Type B pancreatic cell (in vitro differentiated cells): ENCODE measurements at regions not wholly inside any gene's neighbourhood (a gene's known extent, or its start where the extent isn't known, plus 50 kb on each side); places are given as distances from the start of the nearest gene placed in this dataset.

Experiments used
- DNase-seq: peaks from one replicate; pipeline ENCODE4 v3.0.0; 2021; ENCODE audit warnings: mixed read lengths; ENCODE audit not compliant: unreplicated experiment; ENCODE audit errors: extremely low spot score
- H3K27ac Mint-ChIP-seq: 2 replicates; pipeline ENCODE4 v1.8.0; 2021; ENCODE audit warnings: mild to moderate bottlenecking, mixed read lengths
- H3K27me3 Mint-ChIP-seq: 2 replicates; pipeline ENCODE4 v1.8.0; 2021; ENCODE audit warnings: mixed read lengths
- H3K36me3 Mint-ChIP-seq: 2 replicates; pipeline ENCODE4 v1.8.0; 2021; ENCODE audit warnings: mixed read lengths
- H3K4me1 Mint-ChIP-seq: one replicate; pipeline ENCODE4 v1.8.0; 2021; ENCODE audit warnings: mixed read lengths; ENCODE audit not compliant: unreplicated experiment
- H3K4me3 Mint-ChIP-seq: 2 replicates; pipeline ENCODE4 v1.8.0; 2021; ENCODE audit warnings: mild to moderate bottlenecking, mixed read lengths
- H3K9me3 Mint-ChIP-seq: 2 replicates; pipeline ENCODE4 v1.8.0; 2021; ENCODE audit warnings: mixed read lengths
- TF ChIP-seq, protein P1 (sequence below): fragments of 200-600 bp; sonication (generic); conservative IDR thresholded peaks from 2 replicates; pipeline ENCODE4 v1.5.0; 2021; ENCODE audit warnings: antibody characterized with exemption, mild to moderate bottlenecking

DNA sequence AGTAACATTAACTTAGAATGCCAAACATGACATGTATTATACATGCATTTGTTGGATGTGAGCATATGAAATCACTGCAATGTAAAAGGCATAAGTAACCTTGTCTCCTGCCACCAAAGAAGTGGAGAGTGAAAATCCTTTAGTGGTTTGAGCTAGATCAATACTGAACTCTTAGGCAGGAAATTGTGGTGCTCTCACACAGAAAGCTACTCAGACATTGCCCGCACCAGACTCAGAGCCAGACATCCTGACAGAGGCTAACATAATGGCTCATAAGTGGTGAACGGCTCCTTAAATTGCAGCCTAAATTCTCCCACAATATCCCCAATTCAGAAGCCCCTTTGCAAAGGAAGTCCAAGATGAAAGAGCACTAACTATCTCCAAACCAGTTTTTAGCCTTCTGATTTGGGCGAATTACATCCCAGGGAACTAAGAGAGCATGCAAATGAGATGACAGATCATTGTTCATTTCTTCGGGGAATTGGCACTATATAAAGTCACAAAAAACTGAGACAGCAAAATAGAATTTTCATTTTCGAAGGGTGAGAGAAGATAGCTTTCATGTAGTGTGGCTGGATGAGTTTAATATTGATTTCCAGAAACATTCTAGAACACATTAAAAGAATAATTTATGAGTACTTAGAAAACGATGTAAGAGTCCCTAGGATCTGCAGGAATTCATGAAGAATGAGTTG lies 233.6 kb upstream of the RPS6KA3 start:
- H3K27ac Mint-ChIP-seq = no peak overlapping the region
- H3K36me3 Mint-ChIP-seq = no peaks in the 10 kb centered on the region
- no peaks in the 10 kb centered on the region for H3K9me3 Mint-ChIP-seq
- H3K4me1 Mint-ChIP-seq = no peaks in the 10 kb centered on the region
- no peak overlapping the region for H3K4me3 Mint-ChIP-seq
- TF ChIP-seq, protein P1, sequence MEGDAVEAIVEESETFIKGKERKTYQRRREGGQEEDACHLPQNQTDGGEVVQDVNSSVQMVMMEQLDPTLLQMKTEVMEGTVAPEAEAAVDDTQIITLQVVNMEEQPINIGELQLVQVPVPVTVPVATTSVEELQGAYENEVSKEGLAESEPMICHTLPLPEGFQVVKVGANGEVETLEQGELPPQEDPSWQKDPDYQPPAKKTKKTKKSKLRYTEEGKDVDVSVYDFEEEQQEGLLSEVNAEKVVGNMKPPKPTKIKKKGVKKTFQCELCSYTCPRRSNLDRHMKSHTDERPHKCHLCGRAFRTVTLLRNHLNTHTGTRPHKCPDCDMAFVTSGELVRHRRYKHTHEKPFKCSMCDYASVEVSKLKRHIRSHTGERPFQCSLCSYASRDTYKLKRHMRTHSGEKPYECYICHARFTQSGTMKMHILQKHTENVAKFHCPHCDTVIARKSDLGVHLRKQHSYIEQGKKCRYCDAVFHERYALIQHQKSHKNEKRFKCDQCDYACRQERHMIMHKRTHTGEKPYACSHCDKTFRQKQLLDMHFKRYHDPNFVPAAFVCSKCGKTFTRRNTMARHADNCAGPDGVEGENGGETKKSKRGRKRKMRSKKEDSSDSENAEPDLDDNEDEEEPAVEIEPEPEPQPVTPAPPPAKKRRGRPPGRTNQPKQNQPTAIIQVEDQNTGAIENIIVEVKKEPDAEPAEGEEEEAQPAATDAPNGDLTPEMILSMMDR = no peak
- no peaks in the 10 kb centered on the region for H3K27me3 Mint-ChIP-seq
- DNase-seq = no peak

DNA sequence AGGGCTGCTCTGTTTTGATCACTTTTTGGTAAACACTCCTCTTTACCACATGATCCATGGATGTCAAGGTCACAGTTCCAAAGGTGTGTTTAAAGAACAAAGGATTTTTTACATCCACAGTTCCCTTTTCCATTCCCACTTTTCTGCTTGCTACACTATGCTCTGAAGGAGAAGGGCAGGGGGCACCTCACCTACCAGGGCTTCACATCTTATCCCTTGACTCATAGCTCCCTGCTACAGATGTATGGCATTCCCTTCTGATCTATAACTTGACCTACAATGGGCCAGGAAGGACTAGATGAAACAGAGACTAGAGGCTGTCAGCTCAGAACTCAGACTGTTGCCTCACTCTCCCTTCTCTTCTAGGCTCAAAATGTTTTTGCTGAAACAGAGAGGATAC lies 233.1 kb upstream of the RPS6KA3 start:
- DNase-seq = no peak
- Mint-ChIP-seq H3K4me1 (no peaks in the 10 kb centered on the region), H3K27me3 (no peaks in the 10 kb centered on the region), H3K27ac (no peak overlapping the region), H3K36me3 (no peaks in the 10 kb centered on the region), H3K9me3 (no peaks in the 10 kb centered on the region), H3K4me3 (no peak overlapping the region)
- TF ChIP-seq, protein P1 = no peak

DNA sequence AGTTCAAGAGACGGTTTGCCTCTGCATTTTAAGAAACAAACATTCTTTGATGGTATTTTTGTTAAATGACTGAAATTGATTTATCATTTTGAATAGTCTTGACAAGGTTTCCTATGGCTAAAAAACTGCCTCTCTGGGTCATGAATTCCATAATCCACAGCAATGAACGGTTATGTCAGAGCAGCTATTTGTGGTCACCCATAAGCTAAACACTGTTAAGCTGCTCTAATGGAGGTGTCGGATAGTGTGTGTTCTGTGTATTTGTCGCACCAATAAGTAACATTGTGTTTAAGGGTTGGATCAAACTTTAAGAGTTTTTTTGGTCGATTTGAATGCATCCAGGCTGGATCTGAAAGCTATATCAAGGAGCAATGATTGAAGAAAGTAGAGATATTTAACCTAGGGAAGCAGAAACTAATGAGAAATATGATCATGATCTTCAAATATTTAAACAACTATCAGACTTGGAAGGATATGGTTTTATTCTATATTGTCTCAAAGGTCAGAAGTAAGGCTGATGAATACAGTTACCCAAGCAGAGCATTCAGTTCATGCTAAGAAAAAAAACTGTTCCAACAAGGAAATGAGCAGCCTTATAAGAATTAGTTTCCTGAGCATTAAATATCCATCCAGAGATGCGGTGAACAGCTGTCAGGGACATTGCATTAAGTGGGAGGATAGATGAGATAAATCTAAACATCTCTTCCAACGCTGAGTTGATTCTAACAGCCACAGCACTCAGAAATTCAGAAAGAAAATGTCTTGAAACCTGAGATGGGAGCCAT lies 232.3 kb upstream of the RPS6KA3 start:
- TF ChIP-seq, protein P1 = no peak
- no peaks in the 10 kb centered on the region for H3K36me3 Mint-ChIP-seq
- DNase-seq = no peak
- H3K27ac Mint-ChIP-seq = no peak overlapping the region
- no peaks in the 10 kb centered on the region for H3K27me3 Mint-ChIP-seq
- no peaks in the 10 kb centered on the region for H3K9me3 Mint-ChIP-seq
- H3K4me1 Mint-ChIP-seq = no peaks in the 10 kb centered on the region
- H3K4me3 Mint-ChIP-seq = no peak overlapping the region

DNA sequence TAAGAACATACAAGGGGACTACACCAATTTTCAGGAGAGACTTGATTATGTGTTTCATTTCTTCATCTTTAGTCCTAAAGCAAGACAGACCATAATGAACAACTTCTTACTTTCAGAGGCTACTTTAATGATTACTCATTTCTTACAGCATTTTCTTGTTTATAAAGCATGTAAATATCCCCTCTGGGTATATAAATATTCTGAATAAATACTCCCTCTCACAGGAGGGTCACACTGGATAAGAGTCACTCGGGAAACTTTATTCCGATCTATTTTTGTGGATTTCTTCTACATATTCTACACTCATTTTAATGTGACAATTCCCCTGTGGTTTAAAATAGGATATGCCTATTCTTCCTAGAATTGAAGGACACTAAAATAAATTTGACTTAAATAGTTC lies 228.9 kb upstream of the RPS6KA3 start:
- Mint-ChIP-seq H3K27me3 (no peaks in the 10 kb centered on the region), H3K9me3 (no peaks in the 10 kb centered on the region), H3K4me3 (no peak overlapping the region), H3K27ac (no peak overlapping the region), H3K36me3 (no peaks in the 10 kb centered on the region), H3K4me1 (no peaks in the 10 kb centered on the region)
- no peak for DNase-seq
- TF ChIP-seq, protein P1 = no peak

DNA sequence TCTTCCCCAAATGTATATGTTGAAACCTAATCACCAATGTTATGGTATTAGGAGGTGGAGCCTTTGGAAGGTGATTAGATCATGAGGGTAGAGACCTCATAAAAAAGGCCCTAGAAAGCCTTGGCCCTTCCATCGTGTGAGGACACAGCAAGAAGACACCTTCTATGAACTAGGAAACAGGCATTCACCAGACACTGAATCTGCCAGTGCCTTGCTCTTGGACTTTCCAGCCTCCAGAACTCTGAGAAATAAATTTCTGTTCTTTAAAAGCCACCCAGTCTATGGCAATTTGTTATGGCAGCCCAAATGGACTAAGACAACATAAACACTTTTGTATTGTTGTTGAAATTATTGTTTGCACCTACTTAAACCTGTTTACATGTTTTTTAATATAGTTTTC lies 221.8 kb upstream of the RPS6KA3 start:
- TF ChIP-seq, protein P1 = no peak
- H3K4me1 Mint-ChIP-seq = no peaks in the 10 kb centered on the region
- peaks cover 7% of the 10 kb centered on the region for H3K9me3 Mint-ChIP-seq
- no peaks in the 10 kb centered on the region for H3K36me3 Mint-ChIP-seq
- H3K4me3 Mint-ChIP-seq = no peak overlapping the region
- no peak overlapping the region for H3K27ac Mint-ChIP-seq
- no peaks in the 10 kb centered on the region for H3K27me3 Mint-ChIP-seq
- no peak for DNase-seq
